Ishikawa (cell line): ENCODE measurements at regions not wholly inside any gene's neighbourhood (a gene's known extent, or its start where the extent isn't known, plus 50 kb on each side); places are given as distances from the start of the nearest gene placed in this dataset.

Experiments
- CEBPB ChIP-seq: IDR thresholded peaks from 2 replicates; pipeline ENCODE4 v1.6.1; 2012
- CREB1 ChIP-seq: IDR thresholded peaks from 2 replicates; pipeline ENCODE4 v1.6.1; 2012; ENCODE audit warnings: low read depth
- EGR1 ChIP-seq: IDR thresholded peaks from 2 replicates; pipeline ENCODE4 v1.6.1; 2012
- EP300 ChIP-seq: IDR thresholded peaks from 2 replicates; pipeline ENCODE4 v1.6.1; 2012; ENCODE audit warnings: borderline replicate concordance
- FOXM1 ChIP-seq: IDR thresholded peaks from 2 replicates; pipeline ENCODE4 v1.6.1; 2012; ENCODE audit warnings: low read depth, borderline replicate concordance
- MAX ChIP-seq: IDR thresholded peaks from 2 replicates; pipeline ENCODE4 v1.6.1; 2012
- NFIC ChIP-seq: IDR thresholded peaks from 2 replicates; pipeline ENCODE4 v1.6.1; 2012
- RAD21 ChIP-seq: IDR thresholded peaks from 2 replicates; pipeline ENCODE4 v1.6.1; 2012; ENCODE audit warnings: low read depth
- REST ChIP-seq: IDR thresholded peaks from 2 replicates; pipeline ENCODE4 v1.6.1; 2012; ENCODE audit warnings: low read depth, mild to moderate bottlenecking
- TAF1 ChIP-seq: IDR thresholded peaks from 2 replicates; pipeline ENCODE4 v1.6.1; 2012; ENCODE audit warnings: low read depth, mild to moderate bottlenecking
- TCF12 ChIP-seq: IDR thresholded peaks from 2 replicates; pipeline ENCODE4 v1.6.1; 2012; ENCODE audit warnings: low read depth
- TEAD4 ChIP-seq: IDR thresholded peaks from 2 replicates; pipeline ENCODE4 v1.6.1; 2012
- USF1 ChIP-seq: IDR thresholded peaks from 2 replicates; pipeline ENCODE4 v1.6.1; 2012
- YY1 ChIP-seq: IDR thresholded peaks from 2 replicates; pipeline ENCODE4 v1.6.1; 2012; ENCODE audit warnings: low read depth
- ZBTB7A ChIP-seq: IDR thresholded peaks from 2 replicates; pipeline ENCODE4 v1.6.1; 2012; ENCODE audit warnings: low read depth

- TF ChIP-seq USF1 = no peak
- no peak for TF ChIP-seq RAD21
- TF ChIP-seq TCF12 = no peak
- TF ChIP-seq TEAD4 = no peak
- no peak for TF ChIP-seq NFIC
- TF ChIP-seq REST = no peak
- TF ChIP-seq FOXM1 = no peak
- TF ChIP-seq CREB1 = no peak
- no peak for TF ChIP-seq MAX
- TF ChIP-seq ZBTB7A = no peak
- no peak for TF ChIP-seq EGR1
- TF ChIP-seq TAF1 = no peak
- no peak for TF ChIP-seq YY1
- no peak for TF ChIP-seq EP300
- TF ChIP-seq CEBPB = no peak
These were observed 91.4 kb downstream of the RPL27A start for GRCh38 chr11:8773916-8774539.

- TF ChIP-seq TAF1 (no peak), FOXM1 (no peak), CEBPB (no peak), ZBTB7A (no peak), TCF12 (no peak), REST (no peak), MAX (no peak), EGR1 (no peak), USF1 (no peak), NFIC (no peak), RAD21 (no peak), TEAD4 (no peak), CREB1 (no peak), YY1 (no peak), EP300 (no peak)
These were observed 92.7 kb downstream of the RPL27A start for GRCh38 chr11:8775332-8775731.

- TF ChIP-seq FOXM1 (no peak), YY1 (no peak), CEBPB (no peak), REST (no peak), ZBTB7A (no peak), EGR1 (no peak), MAX (no peak), TCF12 (no peak)
These were observed 93.1 kb downstream of the RPL27A start for GRCh38 chr11:8775734-8776133.

GRCh38 chr11:8776209-8776608 is 93.6 kb downstream of the RPL27A start:
- TF ChIP-seq MAX (no peak), EGR1 (no peak), EP300 (no peak), YY1 (no peak), NFIC (no peak), TAF1 (no peak), CREB1 (no peak), ZBTB7A (no peak), TCF12 (no peak), FOXM1 (no peak), CEBPB (no peak), USF1 (no peak), TEAD4 (no peak), RAD21 (no peak), REST (no peak)
